ENCODE measurements at regions not wholly inside any gene's neighbourhood (a gene's known extent, or its start where the extent isn't known, plus 50 kb on each side); places are given as distances from the start of the nearest gene placed in this dataset.

DNA sequence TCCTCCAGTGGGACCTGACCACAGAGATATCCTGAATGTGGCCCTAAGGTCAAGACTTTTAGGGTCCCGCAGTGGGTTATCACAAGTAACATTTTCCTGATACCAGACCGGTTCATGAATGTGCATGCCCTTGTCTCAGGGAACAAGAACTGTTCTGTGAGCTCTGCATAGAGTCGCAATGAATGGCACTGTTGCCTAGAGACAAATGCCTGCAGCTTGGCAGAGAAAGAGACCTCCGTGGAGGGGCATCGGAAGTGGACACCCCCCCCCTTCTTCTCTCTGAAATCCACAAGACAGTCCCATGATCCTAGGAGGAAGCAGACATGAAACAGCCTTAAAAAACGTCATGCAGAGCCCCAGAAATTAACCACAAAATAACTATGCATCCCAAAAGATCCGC lies 714.4 kb upstream of the TSPY4 start:
- DNase-seq (ENCODE audit: extremely low read depth in 1 of 11, low read depth in 9 of 11, low spot score in 4 of 11), result no peak

GRCh38 chrY:8629636-8630035 lies 707.6 kb upstream of the TSPY4 start:
- no peak for DNase-seq (ENCODE audit: extremely low read depth in 1 of 11, low read depth in 9 of 11, low spot score in 4 of 11)

- no peak for DNase-seq (ENCODE audit: extremely low read depth in 1 of 11, low read depth in 9 of 11, low spot score in 4 of 11)
These were observed 699.2 kb upstream of the TSPY4 start for GRCh38 chrY:8638111-8638510.

GRCh38 chrY:8644926-8645325 lies 692.3 kb upstream of the TSPY4 start:
- no peak for DNase-seq (ENCODE audit: extremely low read depth in 1 of 11, low read depth in 9 of 11, low spot score in 4 of 11)

- DNase-seq (ENCODE audit: extremely low read depth in 1 of 11, low read depth in 9 of 11, low spot score in 4 of 11), result no peak
These were observed 684.8 kb upstream of the TSPY4 start for GRCh38 chrY:8652445-8652844.

DNA sequence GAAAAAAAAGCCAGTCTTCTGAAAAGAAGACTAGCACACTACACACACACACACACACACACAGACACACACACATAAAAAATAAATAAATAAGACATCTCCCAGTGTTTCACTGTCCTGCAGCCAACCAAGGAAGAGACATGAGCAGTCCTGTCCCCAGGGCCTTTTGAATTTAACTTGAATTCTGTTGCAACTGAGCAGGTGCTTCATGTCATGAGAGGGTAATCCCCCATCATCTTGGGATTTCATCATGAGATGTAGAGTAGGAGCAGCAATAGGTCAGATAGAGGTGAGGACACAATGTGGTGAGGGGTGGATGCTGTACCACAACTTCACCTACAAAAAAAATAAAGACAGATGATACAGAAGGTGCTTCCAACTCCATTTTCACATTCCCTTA lies 682.2 kb upstream of the TSPY4 start:
- no peak for DNase-seq (ENCODE audit: extremely low read depth in 1 of 11, low read depth in 9 of 11, low spot score in 4 of 11)

DNA sequence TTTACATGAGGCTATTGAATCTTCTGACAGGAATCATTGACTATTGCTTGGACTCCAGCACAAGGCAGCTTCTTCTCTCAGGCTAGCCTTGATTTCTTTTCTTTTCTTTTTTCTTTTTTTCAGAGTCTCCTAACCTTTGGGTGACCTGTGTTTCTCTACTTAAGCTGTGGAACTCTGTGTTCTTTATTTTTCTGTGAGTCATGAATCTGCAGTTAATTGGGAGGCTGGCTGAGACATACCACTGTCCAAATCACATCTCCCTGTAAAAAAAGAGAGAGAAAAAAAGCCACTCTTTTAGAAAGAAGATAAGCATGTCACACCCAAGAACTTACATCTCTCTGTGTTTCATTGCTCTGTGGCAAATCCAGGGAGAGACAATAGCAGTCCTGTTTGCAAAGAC lies 681.2 kb upstream of the TSPY4 start:
- DNase-seq (ENCODE audit: extremely low read depth in 1 of 11, low read depth in 9 of 11, low spot score in 4 of 11), result no peak

GRCh38 chrY:8656515-8656914 lies 680.7 kb upstream of the TSPY4 start:
- DNase-seq (ENCODE audit: extremely low read depth in 1 of 11, low read depth in 9 of 11, low spot score in 4 of 11), result no peak

DNA sequence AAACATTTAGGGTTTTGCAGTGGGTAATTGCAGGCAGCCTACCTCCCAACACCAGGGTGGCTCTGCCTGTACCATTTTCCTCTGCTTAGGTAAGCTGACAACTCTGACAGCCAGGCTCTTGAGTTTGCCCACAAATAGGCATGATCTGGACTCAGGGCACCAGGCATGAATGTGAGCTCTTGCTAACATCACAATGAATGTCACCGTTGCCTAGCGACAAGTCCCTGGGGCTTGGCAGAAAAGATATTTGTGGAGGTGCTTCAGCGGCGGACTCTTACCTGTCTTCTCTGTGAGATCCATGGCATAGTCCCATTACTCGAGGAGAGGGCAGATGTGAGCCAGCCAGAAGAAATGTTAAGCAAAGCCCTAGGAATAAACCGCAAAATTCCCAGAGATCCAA lies 677.5 kb upstream of the TSPY4 start:
- no peak for DNase-seq (ENCODE audit: extremely low read depth in 1 of 11, low read depth in 9 of 11, low spot score in 4 of 11)

DNA sequence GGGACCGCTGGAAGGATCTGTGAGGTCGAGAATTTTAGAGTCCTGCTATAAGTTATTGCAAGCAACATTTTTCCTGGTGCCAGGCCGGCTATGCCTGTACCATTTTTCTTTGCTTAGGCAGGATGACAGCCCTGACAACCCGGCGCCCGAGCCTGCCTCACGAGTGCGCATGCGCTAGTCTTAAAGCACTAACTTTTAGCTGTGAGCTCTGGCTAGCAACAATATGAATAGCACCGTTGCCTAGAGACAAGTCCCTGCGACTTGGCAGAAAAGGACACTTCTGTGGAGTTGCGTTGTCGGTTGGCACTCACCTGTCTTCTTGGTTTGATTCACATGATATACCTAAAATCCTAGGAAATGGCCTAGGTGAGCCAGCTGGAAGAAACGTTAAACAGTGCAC lies 663.4 kb upstream of the TSPY4 start:
- no peak for DNase-seq (ENCODE audit: extremely low read depth in 1 of 11, low read depth in 9 of 11, low spot score in 4 of 11)

GRCh38 chrY:8677336-8677935 lies 659.8 kb upstream of the TSPY4 start:
- DNase-seq (ENCODE audit: extremely low read depth in 1 of 11, low read depth in 9 of 11, low spot score in 4 of 11), result no peak

DNA sequence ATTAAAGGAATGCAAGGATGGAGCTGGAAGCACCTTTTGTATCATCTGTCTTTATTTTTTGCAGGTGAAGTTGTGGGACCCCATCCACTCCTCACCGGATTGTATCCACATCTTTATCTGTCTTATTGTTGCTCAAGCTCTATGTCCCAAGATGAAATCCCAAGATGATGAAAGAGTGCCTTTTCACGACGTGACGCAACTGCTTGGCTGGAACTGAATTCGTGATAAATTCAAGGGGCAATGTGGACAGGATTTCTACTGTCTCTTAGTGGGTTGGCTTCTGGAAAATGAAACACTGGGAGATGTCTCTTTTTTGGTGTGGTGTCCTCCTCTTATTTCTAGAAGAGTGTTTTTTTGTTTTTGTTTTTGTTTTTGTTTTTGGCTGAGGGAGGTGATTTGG lies 650.1 kb upstream of the TSPY4 start:
- no peak for DNase-seq (ENCODE audit: extremely low read depth in 1 of 11, low read depth in 9 of 11, low spot score in 4 of 11)

DNA sequence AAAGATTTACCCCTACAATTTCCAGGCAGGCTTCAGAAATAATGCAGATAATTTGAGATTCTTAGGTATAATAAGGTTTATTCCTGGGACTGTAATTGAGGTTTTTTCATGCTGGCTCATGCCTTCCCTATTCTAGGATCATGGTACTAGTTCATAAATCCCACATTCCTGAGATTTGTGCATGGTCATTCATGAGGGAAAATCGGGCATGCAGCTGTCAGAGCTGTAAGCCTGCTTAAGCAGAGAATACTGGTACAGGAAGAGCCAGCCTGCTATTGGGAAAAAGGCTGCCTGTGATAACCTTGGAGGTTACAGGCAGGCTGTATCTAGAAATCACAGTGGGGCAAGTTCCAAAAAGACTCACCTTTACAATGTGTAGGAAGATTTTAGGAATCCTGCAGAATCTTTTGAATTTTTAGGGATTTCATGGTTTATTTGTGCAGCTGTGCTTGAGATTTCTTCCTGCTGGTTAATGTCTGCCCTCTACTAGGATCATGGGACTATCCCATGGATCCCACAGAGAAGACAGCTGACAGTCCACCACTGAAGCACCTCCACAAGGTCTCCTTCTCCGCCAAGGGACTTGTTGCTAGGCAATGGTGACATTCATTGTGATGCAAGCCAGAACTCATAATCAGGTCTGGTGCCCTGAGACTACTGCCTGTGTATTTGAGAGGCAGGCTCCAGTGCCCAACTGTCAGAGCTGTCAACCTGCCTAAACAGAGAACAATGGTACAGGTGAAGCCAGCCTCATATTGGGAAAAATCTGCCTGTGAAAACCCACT lies 646.2 kb upstream of the TSPY4 start:
- DNase-seq (ENCODE audit: extremely low read depth in 1 of 11, low read depth in 9 of 11, low spot score in 4 of 11), result no peak

DNA sequence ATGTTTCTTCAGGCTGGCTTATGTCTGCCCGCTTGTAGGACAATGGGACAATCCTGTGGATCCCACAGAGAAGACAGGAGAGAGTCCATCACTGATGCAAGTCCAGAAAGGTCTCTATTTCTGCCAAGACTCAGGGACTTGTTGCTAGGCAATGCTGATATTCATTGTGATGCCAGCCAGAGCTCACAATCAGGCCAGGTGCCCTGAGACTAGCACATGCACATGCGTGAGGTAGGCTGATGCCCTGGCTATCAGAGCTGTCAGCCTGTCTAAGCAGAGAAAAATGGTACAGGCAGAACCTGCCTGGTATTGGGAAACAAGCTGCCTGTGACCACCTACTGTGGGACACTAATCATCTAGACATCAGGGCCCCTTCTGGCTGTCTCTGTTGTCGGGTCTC lies 638.7 kb upstream of the TSPY4 start:
- no peak for DNase-seq (ENCODE audit: extremely low read depth in 1 of 11, low read depth in 9 of 11, low spot score in 4 of 11)

- no peak for DNase-seq (ENCODE audit: extremely low read depth in 1 of 11, low read depth in 9 of 11, low spot score in 4 of 11)
These were observed 631.5 kb upstream of the TSPY4 start for GRCh38 chrY:8705636-8706300.

- no peak for DNase-seq (ENCODE audit: extremely low read depth in 1 of 11, low read depth in 9 of 11, low spot score in 4 of 11)
These were observed 625.0 kb upstream of the TSPY4 start for GRCh38 chrY:8712296-8712695.

- no peak for DNase-seq (ENCODE audit: extremely low read depth in 1 of 11, low read depth in 9 of 11, low spot score in 4 of 11)
These were observed 622.0 kb upstream of the TSPY4 start for GRCh38 chrY:8715226-8715625.

GRCh38 chrY:8726616-8727015 lies 610.6 kb upstream of the TSPY4 start:
- no peak for DNase-seq (ENCODE audit: extremely low read depth in 1 of 11, low read depth in 9 of 11, low spot score in 4 of 11)

DNA sequence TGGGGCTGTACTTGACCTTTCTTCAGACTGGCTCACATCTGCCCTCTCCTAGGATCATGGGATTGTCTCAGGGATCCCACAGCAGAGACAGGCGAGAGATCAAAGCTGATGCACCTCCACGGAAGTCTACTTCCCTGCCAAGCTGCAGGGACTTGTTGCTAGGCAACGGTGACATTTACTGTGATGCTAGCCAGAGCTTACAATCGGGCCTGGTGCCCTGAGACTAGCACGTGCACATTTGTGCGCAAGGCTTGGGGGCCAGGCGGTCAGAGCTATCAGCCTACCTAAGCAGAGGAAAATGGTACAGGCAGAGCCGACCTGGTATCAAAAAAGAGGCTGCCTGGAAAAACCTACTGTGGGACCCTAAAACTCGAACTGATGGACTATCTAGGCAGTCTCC lies 607.3 kb upstream of the TSPY4 start:
- no peak for DNase-seq (ENCODE audit: extremely low read depth in 1 of 11, low read depth in 9 of 11, low spot score in 4 of 11)

DNA sequence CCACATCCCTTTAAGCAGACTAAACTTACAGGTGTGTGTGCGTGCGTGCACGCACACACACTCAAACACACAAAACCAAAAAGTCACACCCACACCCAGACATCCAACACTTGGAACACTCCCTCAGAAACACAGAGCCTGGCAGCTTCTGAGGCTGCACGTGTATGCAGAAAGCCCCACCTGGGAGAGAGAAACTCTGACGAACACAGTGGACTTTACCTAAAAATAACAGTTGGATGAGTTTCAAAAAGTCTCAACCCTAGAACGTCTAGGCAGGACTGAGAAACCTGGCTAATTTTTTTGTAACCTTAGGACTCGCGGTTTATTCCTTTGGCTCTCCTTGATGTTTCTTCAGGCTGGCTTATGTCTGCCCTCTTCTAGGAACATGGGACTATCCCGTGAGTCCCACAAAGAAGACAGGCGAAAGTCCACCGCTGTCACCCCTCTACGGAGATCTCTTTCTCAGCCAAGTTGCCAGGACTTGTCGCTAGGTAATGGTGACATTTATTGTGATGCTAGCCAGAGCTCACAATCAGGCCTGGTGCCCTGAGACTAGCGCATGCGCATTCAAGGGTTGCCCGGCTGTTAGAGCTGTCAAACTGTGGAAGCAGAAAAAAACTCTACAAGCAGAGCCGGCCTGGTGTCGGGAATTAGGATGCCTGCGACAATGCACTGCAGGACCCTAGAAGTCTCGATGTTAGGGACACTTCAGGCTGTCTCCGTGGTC lies 595.8 kb upstream of the TSPY4 start:
- DNase-seq (ENCODE audit: extremely low read depth in 1 of 11, low read depth in 9 of 11, low spot score in 4 of 11), result no peak

Measured in renal cortex interstitium (tissue), 11 donors.